HG03575 (cell line): ENCODE measurements at regions not wholly inside any gene's neighbourhood (a gene's known extent, or its start where the extent isn't known, plus 50 kb on each side); places are given as distances from the start of the nearest gene placed in this dataset.

Experiments
- ATAC-seq: cut with Tn5 transposase; IDR thresholded peaks from one replicate; pipeline ENCODE4 v1.9.1; 2021; ENCODE audit not compliant: unreplicated experiment, insufficient number of reproducible peaks, low FRiP score; ENCODE audit errors: extremely low read depth

DNA sequence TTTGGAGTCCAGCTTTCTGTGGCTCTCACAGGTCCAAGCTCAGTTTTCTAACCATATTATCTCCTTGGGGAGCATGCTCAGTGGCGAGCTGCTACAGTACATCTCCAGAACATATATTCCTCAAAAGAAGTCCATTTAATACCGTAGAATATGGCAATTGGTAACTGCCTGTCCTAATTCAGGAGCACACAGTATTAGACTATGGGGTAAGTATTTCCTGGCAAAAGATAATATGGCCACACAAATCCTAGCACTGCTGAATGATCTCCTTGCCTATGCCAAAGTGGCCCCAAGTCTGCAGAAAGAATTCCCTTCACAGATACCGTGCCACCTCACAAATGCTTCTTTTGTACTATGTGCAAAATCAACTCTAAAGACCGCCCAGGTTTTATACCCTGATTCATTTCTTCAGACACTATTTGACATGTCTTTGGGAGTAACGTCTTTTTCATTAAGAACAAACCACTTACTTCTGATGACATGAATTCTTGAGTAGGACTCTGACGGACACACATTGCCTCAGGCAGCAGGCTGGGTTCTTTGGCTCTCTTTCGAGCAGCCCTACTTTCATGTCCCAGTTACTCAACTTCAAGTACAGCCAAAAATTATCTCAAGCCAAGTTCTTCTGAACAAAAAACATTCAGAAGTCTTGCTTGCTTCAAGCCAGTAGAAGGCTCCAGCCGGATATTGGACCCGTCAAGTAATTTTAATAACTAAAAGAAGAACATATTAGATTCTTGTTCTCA, 368.3 kb upstream of the DCBLD2 start:
- no peak for ATAC-seq

DNA sequence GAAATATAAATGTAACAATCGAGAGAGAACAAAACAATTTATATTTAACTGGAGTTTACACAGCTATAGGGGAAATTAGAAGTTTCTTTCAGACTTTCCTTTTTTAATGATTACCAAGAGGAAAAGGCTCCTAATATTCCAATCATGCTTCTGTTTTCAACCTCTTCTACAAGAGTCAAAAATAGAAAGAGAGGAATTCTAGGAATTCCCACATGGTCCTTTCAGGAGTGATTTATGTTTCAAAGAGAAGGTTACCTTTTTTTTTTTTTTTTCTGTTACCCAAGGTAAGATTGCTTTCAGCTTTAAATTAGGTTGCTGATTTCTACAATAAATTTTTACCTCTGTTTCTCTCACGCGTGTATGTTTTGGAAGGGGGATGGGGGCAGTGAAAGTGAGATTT, 355.3 kb upstream of the DCBLD2 start:
- ATAC-seq = no peak

DNA sequence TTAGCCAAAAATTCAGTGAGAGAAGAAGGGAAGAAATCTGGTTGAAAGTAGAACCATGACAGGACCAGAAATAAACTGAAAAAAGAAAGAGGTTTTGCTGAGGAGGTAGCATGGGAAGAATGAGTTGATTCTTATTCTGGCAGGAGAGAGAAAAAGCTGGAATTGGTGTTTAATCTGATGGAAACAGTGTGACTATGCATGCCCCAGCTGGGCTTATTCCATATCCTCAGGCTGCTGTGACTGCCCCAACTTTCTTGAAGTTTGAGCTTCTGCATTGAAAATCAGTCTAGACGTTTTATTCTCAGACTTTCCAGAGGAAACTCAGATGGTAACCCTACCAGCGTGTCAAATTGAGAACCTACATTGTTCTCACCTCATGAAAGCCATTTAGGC, 352.5 kb upstream of the DCBLD2 start:
- ATAC-seq = no peak

DNA sequence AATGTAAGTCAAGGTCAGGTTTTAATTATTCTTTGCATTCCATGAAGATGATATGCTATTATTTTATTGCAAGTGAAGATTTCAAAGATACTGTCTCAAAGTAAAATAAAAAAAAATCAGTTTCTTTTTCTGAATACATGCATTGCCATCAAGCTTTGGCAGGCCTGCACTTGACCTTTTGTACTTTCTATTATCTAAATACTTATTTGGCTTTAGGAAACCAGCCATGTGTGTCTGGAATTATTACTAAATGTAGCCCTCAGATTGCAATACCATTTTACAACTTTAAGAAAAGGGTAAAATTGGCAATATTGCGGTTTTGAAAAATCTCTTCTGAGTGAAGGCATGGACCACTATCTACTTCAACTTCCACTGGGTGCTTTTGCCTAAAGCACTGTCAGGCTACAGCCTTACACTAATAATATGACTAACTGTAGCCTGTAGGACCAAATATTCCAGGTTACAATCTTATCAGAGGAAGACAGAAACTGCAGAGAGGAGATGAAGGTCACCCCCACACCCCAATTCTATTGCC, 349.4 kb upstream of the DCBLD2 start:
- ATAC-seq = no peak

DNA sequence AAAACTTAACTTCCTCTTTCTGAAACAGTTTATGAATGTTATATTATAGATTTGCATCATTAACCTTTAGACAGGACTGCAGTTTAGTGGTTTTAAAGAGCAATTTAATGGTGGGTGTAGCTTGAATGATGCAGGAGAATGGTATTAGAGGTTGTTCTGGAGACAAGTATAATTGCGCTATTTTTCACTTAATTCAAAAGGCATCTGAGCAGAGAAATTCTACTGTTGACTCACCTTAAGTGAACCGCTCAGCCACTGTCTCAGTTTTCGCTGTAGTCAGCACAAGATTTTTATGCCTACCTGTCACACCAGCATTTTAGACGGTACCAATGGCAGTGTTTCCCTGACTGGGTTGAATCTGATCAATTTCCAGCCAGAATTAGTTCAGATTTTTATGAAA, 348.8 kb upstream of the DCBLD2 start:
- no peak for ATAC-seq

DNA sequence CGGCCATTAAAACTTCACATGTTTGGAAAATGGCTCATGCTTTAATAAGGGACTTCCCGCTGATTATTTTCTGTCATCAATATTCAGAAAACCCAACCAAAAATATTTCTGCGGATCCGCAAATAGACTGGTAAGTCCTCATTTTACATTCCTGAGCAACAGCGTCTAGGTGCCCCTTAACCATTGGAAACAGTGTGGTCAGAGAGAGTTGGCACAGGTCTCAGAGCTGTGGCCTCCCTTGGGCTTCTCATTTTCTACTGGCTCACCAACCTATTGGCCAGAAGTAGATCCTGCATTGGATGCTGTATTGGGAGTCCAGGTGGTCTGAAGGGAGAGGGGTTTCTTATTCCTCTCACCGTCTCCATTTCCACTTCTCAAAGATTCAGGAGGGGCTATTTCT, 348.1 kb upstream of the DCBLD2 start:
- no peak for ATAC-seq

DNA sequence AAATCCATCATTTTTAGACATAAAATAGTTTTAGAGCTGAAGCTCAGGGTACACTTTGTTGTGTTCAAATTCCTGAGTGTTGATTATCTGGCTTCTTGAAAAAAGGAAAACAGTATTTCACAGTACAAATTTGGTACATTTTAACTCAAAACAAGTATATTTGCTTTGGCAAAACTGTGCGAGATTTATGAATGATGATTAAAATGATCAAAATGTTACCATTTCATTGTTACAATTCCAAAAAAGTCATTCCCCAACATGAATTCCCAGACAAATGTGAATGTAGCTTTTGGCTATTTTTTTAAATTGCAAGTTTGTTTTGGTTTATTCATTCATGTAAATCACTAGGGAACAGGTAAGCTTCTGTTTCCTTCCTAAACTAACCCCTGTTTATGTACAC, 347.4 kb upstream of the DCBLD2 start:
- ATAC-seq = no peak

DNA sequence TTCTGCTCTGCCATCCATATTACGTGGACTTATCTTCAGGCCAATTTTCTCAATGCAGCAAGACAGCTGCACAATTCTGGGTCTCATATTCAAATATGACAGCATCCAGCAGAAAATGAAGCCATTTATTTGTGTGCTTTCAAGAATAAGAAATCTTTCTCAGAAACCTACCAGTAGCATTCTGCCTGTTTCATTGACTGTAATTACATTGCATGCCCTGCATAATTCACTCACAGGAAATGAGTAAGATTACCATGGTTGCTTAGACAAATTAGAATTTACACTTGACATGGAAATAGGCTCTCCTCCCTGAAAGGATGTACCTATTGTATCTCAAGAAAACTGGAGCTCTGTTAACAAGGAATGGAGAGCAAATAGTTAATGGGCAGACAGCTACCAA, 346.6 kb upstream of the DCBLD2 start:
- no peak for ATAC-seq

DNA sequence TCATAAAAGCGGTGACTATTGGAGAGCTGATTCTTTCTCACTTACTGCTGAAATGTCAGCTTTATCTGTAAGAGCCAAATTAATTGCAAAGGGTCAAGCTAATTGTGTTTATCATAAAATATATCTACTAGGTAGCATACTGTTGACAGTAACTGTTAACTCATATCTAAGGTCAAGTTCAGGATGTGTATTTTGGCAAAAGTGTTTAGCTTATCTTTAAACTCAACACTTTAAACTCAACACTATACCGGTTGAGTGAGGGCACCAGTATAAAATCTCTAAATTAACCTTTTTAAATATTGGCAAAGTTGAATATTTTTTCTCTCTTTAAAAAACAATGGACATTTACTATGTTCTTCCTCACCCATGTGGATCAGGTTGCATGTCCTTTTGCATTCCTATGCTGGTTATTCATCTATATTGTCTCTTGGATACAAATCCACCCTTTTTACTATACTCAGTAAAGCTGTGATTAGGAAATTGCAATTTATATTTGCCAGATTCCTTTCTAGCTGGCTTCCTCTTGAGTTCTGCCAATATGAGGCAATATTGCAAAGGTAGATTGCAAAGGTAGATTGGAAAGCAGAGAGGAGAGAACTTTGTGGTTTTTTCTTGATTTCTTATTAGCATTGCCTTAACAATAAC, 344.6 kb upstream of the DCBLD2 start:
- ATAC-seq = no peak

DNA sequence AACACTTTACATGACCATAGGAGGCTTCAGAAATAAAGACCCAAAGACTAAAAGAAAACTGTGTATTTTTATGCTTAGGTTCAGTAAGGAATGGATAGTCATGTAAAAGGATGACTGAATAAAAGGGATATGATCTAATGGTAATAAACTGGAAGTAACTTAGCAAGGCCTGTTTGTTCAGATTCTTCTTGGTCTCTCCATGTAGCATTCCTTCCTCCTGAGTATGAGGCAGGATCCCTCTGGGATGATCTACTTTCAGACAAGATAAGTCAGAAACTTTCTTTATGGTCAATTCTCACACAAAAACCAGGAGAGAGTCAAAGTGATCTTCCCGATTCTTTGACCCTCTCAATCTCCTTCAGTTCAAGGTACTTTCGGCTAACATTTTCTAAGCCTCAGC, 340.8 kb upstream of the DCBLD2 start:
- ATAC-seq = no peak

DNA sequence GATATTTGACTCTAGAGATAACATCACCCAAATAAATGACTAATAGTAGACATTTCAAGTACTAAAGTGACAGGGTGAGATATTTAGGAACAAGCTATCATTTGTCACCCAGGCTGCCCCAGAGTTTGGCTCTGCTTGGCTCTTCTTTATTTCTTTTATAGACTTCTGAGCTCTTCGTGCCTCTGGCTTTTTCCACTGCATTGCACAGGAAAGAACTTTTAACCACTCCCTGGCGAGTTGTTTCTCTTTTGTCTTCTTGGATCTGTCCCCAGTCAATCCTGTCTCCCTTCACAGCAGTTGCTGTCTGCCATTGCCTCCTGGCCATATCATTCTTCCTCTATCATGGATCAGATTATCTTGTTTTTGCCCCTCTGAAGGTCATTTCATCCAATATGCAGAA, 339.2 kb upstream of the DCBLD2 start:
- ATAC-seq = no peak

DNA sequence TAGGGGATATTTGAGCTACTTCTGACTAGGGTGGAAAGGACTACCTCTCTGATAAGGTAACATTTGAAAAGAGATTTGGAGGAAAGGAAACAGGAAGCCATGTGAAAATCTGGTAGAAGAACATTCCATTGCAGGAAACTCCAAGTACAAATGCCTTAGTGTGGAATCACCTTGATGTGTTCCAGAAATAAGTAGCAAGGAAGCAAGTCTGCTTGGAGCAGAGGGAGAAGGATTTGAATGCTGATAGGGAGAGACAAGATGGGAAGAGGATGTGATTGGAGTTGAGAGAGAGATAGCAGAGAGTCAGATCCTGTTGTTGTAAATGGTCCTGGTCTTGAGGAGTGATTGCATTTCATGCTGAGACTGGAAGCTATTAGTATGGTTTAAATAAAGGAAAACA, 335.1 kb upstream of the DCBLD2 start:
- ATAC-seq = no peak

DNA sequence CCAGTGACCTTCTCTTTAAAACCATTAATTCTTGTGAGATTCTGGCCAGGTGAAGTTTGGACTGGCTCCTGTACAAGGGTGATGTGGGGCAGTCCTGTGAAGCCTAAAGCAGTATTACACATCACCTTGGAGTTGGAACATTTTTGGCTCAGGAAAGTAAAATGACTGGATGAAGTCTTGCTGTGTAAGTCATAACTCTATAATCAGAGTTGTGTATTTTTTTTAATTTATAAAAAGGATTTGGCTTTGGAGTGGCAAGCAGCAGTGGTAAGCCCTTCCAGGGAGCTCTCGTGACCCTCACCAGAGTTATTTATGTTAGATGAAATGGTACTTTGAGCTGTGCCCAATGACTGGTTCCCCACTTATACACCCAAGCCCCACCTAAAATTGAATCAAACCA, 331.2 kb upstream of the DCBLD2 start:
- ATAC-seq = no peak

DNA sequence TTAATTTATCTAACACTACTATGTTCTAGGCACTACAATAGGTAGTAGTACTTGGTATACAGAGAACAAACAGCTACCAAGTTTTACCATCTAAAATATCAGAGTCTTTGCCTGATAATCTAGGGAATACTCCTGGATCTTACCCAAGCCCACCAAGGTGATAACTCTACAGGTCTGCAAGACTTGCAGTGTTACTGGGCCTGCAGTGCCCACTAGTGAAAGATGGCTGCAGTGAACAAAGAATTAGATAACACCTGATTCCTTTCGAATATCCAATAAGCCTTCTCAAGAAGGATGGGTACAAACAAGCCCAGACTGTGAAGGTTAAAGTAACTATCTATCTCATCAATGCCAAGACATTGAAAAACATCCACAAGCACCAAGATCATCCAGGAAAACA, 317.0 kb upstream of the DCBLD2 start:
- ATAC-seq = no peak

DNA sequence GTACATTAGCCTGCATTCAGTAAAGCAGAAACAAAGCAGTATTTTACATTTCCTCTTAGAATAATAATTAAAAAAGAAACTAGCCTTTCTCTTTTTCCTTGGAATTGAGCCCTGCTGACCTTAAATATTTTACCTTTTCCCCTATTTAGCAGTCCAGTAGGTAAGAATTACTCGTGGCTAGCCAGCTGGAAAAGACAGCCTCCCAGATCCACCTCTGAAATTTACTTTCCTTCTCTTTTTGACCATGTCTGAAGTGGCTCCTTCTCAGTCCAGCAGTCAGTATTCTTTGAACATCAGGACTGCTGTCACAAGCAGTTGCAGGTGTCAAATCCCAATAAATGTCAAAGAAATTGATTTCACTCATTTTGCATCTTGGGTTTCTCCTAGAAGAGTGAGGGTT, 311.5 kb upstream of the DCBLD2 start:
- ATAC-seq = no peak

DNA sequence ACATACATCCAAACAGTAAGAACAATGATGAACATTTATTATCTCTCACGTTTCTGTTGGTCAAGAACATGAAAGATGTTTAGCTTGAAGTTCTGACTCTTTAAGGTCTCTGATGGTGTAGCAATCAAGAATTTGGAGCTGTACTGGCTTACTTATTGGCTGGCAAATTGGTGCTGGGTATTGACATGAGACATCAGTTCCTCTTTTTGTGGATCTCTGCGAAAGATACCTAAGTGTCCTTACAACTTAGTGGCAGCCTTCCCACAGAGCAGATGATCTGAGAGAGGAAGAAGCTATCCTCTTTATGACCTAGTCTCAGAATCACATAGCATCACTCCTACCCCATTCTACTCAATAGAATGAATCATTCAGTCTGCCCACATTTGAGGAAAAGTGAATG, 309.8 kb upstream of the DCBLD2 start:
- ATAC-seq = no peak

DNA sequence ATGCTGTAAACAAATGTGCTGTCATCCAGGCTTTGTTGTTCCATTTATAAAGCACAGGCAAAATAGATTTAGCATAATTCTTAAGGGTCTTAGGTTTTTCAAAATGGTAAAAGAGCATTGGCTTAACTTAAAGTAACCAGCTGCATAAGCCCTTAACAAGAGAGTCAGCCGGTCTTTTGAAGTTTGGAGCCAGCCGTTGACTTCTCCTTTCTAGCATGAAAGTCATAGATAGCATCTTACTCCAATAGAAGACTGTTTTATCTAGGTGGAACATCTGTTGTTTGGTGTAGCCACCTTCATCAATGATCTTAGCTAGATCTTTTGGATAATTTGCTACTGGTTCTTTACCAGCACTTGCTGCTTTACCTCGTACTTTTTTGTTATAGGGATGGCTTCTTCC, 297.5 kb upstream of the DCBLD2 start:
- no peak for ATAC-seq

DNA sequence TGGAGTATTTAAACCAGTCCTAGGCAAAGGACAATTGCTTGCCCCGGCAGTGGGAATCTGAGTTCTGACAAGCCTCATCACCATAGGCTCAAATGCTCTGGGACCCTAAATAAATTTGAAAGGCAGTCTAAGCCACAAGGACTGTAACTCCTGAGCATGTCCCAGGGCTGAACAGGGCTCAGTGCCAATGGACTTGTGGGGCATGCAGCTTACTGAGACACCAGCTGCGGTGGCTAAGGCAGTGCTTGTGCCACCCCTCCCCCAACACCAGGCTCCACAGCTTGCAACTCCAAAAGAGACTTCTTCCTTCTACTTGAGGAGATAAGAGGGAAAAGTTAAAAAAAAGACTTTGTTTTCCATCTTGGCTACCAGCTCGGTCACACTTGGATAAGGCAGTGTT, 289.7 kb upstream of the DCBLD2 start:
- no peak for ATAC-seq

DNA sequence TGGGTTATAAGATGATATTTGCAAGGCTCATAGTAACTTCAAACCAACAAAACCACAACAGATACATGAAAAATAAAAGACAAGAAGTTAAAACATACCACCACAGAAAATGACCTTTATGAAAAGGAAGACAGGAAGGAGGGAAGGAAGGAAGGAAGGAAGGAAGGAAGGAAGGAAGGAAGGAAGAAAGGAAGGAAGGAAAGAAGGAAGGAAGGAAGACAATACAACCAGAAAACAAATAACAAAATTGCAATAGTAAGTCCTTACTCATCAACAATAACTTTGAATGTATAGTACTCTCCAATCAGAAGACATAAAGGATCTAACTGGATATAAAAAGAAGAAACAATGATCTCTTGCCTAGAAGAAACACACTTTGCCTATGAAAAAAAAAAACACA, 287.4 kb upstream of the DCBLD2 start:
- ATAC-seq = no peak

DNA sequence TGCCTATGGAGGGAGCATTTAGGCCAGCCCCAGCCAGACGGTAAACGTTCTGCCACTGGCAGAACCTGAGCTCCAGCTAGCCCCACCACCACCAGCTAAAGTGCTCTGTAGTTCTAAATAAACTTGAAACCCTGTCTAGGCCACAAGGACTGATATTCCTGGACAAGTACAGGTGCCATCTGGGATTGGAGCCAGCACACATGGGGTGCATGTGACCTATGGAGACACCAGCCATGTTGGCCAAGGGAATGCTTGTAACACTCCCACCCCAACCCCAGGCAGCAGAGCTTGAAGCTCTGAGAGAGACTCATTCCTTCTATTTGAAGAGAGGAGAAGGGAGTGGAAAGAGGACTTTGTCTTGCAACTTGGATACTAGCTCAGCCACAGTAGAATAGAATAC, 284.5 kb upstream of the DCBLD2 start:
- ATAC-seq = no peak
